Mesenchymal stem cell (in vitro differentiated cells and primary cell): ENCODE measurements at regions not wholly inside any gene's neighbourhood (a gene's known extent, or its start where the extent isn't known, plus 50 kb on each side); places are given as distances from the start of the nearest gene placed in this dataset.
"Not testable (repeated sequence)": the region's sequence is repeated elsewhere in the genome, so short reads cannot be mapped to it uniquely, and the experiment has no call there.

Experiments used
- DNase-seq: peaks from one replicate; pipeline ENCODE4 v3.0.0-alpha.2; 2013
- H2AFZ ChIP-seq: one replicate; pipeline ENCODE4 v1.6.1; 2013; ENCODE audit warnings: low read depth, mild to moderate bottlenecking, control low read depth, inconsistent platforms, low read length, moderate library complexity
- H2AK5ac ChIP-seq: 2 replicates; pipeline ENCODE4 v1.6.1; 2013; ENCODE audit warnings: low read length, moderate library complexity, mild to moderate bottlenecking, inconsistent platforms; ENCODE audit not compliant: severe bottlenecking
- H2BK120ac ChIP-seq: one replicate; pipeline ENCODE4 v1.6.1; 2013; ENCODE audit warnings: low read depth, mild to moderate bottlenecking, inconsistent platforms, low read length, moderate library complexity
- H2BK12ac ChIP-seq, 2 experiments: one replicate each; pipeline ENCODE4 v1.6.1; 2013; ENCODE audit warnings: inconsistent platforms in 2 of 2, low read length in 2 of 2, mild to moderate bottlenecking in 2 of 2, moderate library complexity in 2 of 2, control low read depth in 1 of 2
- H2BK15ac ChIP-seq: one replicate; pipeline ENCODE4 v1.6.1; 2013; ENCODE audit warnings: mild to moderate bottlenecking, low read depth, inconsistent platforms; ENCODE audit not compliant: poor library complexity, severe bottlenecking
- H2BK5ac ChIP-seq: 2 replicates; pipeline ENCODE4 v1.6.1; 2013; ENCODE audit warnings: low read depth, mild to moderate bottlenecking, low read length, control low read depth, inconsistent platforms; ENCODE audit not compliant: poor library complexity, severe bottlenecking
- H3K14ac ChIP-seq, 2 experiments: one replicate each; pipeline ENCODE4 v1.6.1; 2013; ENCODE audit warnings: inconsistent platforms in 2 of 2, low read length in 2 of 2, control low read depth in 1 of 2, mild to moderate bottlenecking in 1 of 2, moderate library complexity in 1 of 2
- H3K18ac ChIP-seq, 2 experiments: one replicate each; pipeline ENCODE4 v1.6.1; 2013; ENCODE audit warnings: inconsistent platforms in 2 of 2, low read length in 2 of 2, control low read depth in 1 of 2, low read depth in 1 of 2, mild to moderate bottlenecking in 1 of 2
- H3K23ac ChIP-seq, 2 experiments: one replicate each; pipeline ENCODE4 v1.6.1; 2013; ENCODE audit warnings: inconsistent platforms in 2 of 2, low read length in 2 of 2, mild to moderate bottlenecking in 2 of 2, moderate library complexity in 2 of 2, control low read depth in 1 of 2
- H3K27ac ChIP-seq: 2 replicates; pipeline ENCODE4 v1.5.1; 2013; ENCODE audit warnings: mild to moderate bottlenecking, moderate library complexity, low read length, control low read depth, inconsistent platforms; ENCODE audit not compliant: poor library complexity, severe bottlenecking
- H3K27me3 ChIP-seq, 2 experiments: 2 replicates each; pipeline versions ENCODE4 v1.6.1 to v1.7.0; 2013; ENCODE audit warnings: low read length in 2 of 2, mild to moderate bottlenecking in 2 of 2, moderate library complexity in 2 of 2, control low read depth in 1 of 2, inconsistent platforms in 1 of 2; ENCODE audit not compliant: control insufficient read depth in 1 of 2, insufficient read depth in 1 of 2
- H3K36me3 ChIP-seq, 2 experiments: 2 replicates each; pipeline versions ENCODE4 v1.6.1 to v1.7.0; 2013; ENCODE audit warnings: low read length in 2 of 2, control low read depth in 1 of 2, inconsistent platforms in 1 of 2, low read depth in 1 of 2, mild to moderate bottlenecking in 1 of 2; ENCODE audit not compliant: insufficient read depth in 2 of 2, control insufficient read depth in 1 of 2
- H3K4ac ChIP-seq, 2 experiments: one replicate each; pipeline ENCODE4 v1.6.1; 2013; ENCODE audit warnings: inconsistent platforms in 2 of 2, low read length in 2 of 2, mild to moderate bottlenecking in 2 of 2, moderate library complexity in 2 of 2, control low read depth in 1 of 2, low read depth in 1 of 2
- H3K4me1 ChIP-seq: 2 replicates; pipeline ENCODE4 v1.6.1; 2013; ENCODE audit warnings: low read depth, low read length, control low read depth; ENCODE audit not compliant: control insufficient read depth, insufficient read depth
- H3K4me2 ChIP-seq: 2 replicates; pipeline ENCODE4 v1.6.1; 2013; ENCODE audit warnings: low read length, mild to moderate bottlenecking, inconsistent platforms; ENCODE audit not compliant: poor library complexity, severe bottlenecking
- H3K4me3 ChIP-seq, 2 experiments: 2 replicates each; pipeline versions ENCODE4 v1.5.1 to v1.7.0; 2013; ENCODE audit warnings: low read length in 2 of 2, mild to moderate bottlenecking in 2 of 2, control low read depth in 1 of 2, low read depth in 1 of 2; ENCODE audit not compliant: insufficient read depth in 1 of 2
- H3K79me1 ChIP-seq: replicated peaks from 2 replicates; pipeline ENCODE4 v1.6.1; 2013; ENCODE audit warnings: mild to moderate bottlenecking, control low read depth, low read length, inconsistent platforms; ENCODE audit not compliant: poor library complexity, severe bottlenecking
- H3K9ac ChIP-seq: 2 replicates; pipeline ENCODE4 v1.7.0; 2013; ENCODE audit warnings: mild to moderate bottlenecking, low read length, moderate library complexity
- H3K9me3 ChIP-seq: 2 replicates; pipeline ENCODE4 v1.7.0; 2013; ENCODE audit warnings: mild to moderate bottlenecking, low read length; ENCODE audit not compliant: control insufficient read depth
- H4K8ac ChIP-seq: one replicate; pipeline ENCODE4 v1.6.1; 2013; ENCODE audit warnings: inconsistent platforms, mild to moderate bottlenecking, low read length, moderate library complexity
- H4K91ac ChIP-seq: one replicate; pipeline ENCODE4 v1.6.1; 2013; ENCODE audit warnings: mild to moderate bottlenecking, low read length, inconsistent platforms
- WGBS: methylation state at CpG from one replicate; pipeline ENCODE4 v1.1.7; 2013; ENCODE audit warnings: mixed read lengths; 5-methylcytosine and 5-hydroxymethylcytosine counted together

DNA sequence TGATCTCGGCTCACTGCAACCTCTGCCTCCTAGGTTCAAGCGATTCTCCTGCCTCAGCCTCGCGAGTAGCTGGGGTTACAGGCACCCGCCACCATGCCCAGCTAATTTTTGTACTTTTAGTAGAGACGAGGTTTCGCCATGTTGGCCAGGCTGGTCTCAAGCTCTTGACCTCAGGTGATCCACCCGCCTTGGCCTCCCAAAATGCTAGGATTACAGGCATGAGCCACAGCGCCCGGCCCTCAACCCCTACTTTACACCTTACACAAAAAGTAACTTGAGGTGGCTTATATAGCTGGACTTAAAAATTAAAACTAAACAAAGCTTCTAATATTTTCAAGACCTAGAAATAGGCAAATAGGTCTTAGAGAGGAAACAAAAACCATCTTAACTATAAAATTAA lies 524.0 kb upstream of the FAM174A start:
- not testable (repeated sequence) for H4K8ac ChIP-seq, H3K79me1 ChIP-seq, H3K4me3 ChIP-seq, H2BK120ac ChIP-seq, H3K4me2 ChIP-seq, H3K27me3 ChIP-seq, H3K4ac ChIP-seq, H3K27ac ChIP-seq, H3K14ac ChIP-seq, DNase-seq, H3K9ac ChIP-seq, H3K23ac ChIP-seq, H2BK5ac ChIP-seq, H2AFZ ChIP-seq, H2BK15ac ChIP-seq, H2BK12ac ChIP-seq, H3K4me1 ChIP-seq, H2AK5ac ChIP-seq, H4K91ac ChIP-seq, H3K9me3 ChIP-seq, H3K36me3 ChIP-seq, H3K18ac ChIP-seq
- WGBS = 82% methylated on average over 7 of the region's 10 CpGs

DNA sequence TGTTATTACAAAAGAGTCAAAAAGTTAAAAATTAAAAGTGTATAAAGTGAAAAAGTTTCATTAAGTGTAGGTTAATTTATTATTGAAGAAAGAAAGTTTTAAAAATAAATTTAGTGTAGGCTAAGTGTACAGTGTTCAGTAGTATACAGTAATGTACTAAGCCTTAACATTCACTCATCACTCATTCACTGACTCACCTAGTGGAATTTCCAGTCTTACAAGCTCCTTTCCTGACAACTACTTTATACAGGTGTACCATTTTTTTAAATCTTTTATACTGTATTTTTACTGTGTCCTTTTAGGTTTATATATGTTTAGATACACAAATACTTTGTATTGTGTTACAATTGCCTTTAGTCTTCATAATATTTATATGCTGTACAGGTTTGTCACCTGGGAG lies 530.2 kb upstream of the FAM174A start:
- DNase-seq = no peak
- no peaks in the 10 kb centered on the region for H3K36me3 ChIP-seq
- H3K27ac ChIP-seq = no peak overlapping the region
- H3K4ac ChIP-seq = no peak overlapping the region
- H2BK15ac ChIP-seq = no peak overlapping the region
- no peak overlapping the region for H3K4me3 ChIP-seq
- H3K14ac ChIP-seq = no peak overlapping the region
- H3K9me3 ChIP-seq = peaks cover 7% of the 10 kb centered on the region
- H3K27me3 ChIP-seq = no peaks in the 10 kb centered on the region
- no peak overlapping the region for H2AK5ac ChIP-seq
- H3K4me1 ChIP-seq = no peaks in the 10 kb centered on the region
- no peak overlapping the region for H4K91ac ChIP-seq
- H4K8ac ChIP-seq = no peak overlapping the region
- H2BK5ac ChIP-seq = no peak overlapping the region
- no peak overlapping the region for H3K23ac ChIP-seq
- no peak overlapping the region for H2BK12ac ChIP-seq
- no peak overlapping the region for H2AFZ ChIP-seq
- no peak overlapping the region for H3K9ac ChIP-seq
- no peak overlapping the region for H3K4me2 ChIP-seq
- H3K79me1 ChIP-seq = no peaks in the 10 kb centered on the region
- no peak overlapping the region for H2BK120ac ChIP-seq
- no peak overlapping the region for H3K18ac ChIP-seq

DNA sequence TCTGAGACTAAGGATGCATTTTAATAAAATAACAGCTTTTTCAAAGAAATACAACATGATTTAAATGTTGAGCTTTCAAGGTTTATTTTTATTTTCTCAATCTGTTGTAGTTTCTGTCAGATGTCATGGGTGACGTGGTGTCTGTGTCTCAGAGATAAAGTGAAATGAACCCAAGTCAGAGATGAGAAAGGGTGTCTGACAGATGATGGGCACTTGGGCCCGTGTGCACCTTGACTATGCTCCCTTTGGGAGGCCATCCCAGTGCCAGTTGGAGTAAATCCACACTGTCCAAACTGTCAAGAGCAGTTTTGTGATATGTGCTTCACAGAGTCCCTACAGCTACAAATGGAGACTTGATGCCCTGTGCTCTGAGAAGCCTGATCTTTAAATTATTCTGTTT lies 536.9 kb upstream of the FAM174A start:
- no peak overlapping the region for H3K4ac ChIP-seq
- H3K9ac ChIP-seq = no peak overlapping the region
- 65% methylated on average over 2 of the region's 2 CpGs for WGBS
- no peaks in the 10 kb centered on the region for H3K4me1 ChIP-seq
- no peak overlapping the region for H4K8ac ChIP-seq
- H2AFZ ChIP-seq = no peak overlapping the region
- H2BK12ac ChIP-seq = no peak overlapping the region
- H2BK15ac ChIP-seq = no peak overlapping the region
- no peak overlapping the region for H3K14ac ChIP-seq
- no peak overlapping the region for H2AK5ac ChIP-seq
- no peaks in the 10 kb centered on the region for H3K36me3 ChIP-seq
- no peak overlapping the region for H2BK5ac ChIP-seq
- H3K27ac ChIP-seq = no peak overlapping the region
- no peak overlapping the region for H3K23ac ChIP-seq
- no peaks in the 10 kb centered on the region for H3K79me1 ChIP-seq
- no peaks in the 10 kb centered on the region for H3K27me3 ChIP-seq
- H3K9me3 ChIP-seq = peaks cover 7% of the 10 kb centered on the region
- no peak overlapping the region for H3K4me3 ChIP-seq
- no peak for DNase-seq
- H3K4me2 ChIP-seq = no peak overlapping the region
- H2BK120ac ChIP-seq = no peak overlapping the region
- no peak overlapping the region for H4K91ac ChIP-seq
- no peak overlapping the region for H3K18ac ChIP-seq

DNA sequence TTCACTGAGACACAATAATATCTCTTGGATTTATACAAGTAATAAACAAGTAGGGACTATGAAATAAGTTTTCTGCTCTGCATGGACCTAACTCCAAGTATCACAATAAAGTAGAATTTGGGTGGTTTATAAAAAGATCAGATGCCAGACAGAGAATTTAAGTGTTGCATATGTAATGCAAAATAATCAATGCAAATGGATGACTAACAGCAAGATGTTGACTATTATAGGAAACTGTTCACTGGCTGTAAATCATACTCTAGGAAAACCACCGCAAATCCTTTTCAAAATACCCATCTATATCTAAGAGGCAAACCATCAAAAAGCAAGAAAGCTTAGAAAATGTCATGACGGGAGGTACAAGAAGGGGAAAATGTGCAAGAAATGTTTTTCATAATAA lies 539.8 kb upstream of the FAM174A start:
- Histone ChIP-seq H2BK15ac (no peak overlapping the region), H3K14ac (no peak overlapping the region), H2AFZ (no peak overlapping the region), H2BK5ac (no peak overlapping the region), H2BK120ac (no peak overlapping the region), H4K91ac (no peak overlapping the region), H3K79me1 (no peaks in the 10 kb centered on the region), H3K9ac (no peak overlapping the region), H3K18ac (no peak overlapping the region), H2AK5ac (no peak overlapping the region), H3K9me3 (peaks cover 3% of the 10 kb centered on the region), H3K27ac (no peak overlapping the region), H3K36me3 (no peaks in the 10 kb centered on the region), H3K23ac (no peak overlapping the region), H3K27me3 (no peaks in the 10 kb centered on the region), H3K4ac (no peak overlapping the region), H3K4me3 (no peak overlapping the region), H4K8ac (no peak overlapping the region), H3K4me1 (no peaks in the 10 kb centered on the region), H2BK12ac (no peak overlapping the region), H3K4me2 (no peak overlapping the region)
- no peak for DNase-seq
- WGBS = no CpG with 5 or more reads among the region's 2 CpGs
